Right lobe of liver (tissue), 6 donors: ENCODE measurements at regions not wholly inside any gene's neighbourhood (a gene's known extent, or its start where the extent isn't known, plus 50 kb on each side); places are given as distances from the start of the nearest gene placed in this dataset.
"Not testable (repeated sequence)": the region's sequence is repeated elsewhere in the genome, so short reads cannot be mapped to it uniquely, and the experiment has no call there.

Experiments
- ATAC-seq, 4 donors: fragments of 200-7000 bp; cut with Tn5 transposase; one replicate each; pipeline ENCODE4 v1.9.1; 2020; ENCODE audit warnings: mild to moderate bottlenecking in 4 of 4, moderate library complexity in 4 of 4
- DNase-seq, 3 donors: peaks; one replicate each; pipeline ENCODE4 v3.0.0-alpha.2; 2020
- H3K27ac ChIP-seq, 3 donors: fragments of 200-600 bp; one replicate each; pipeline ENCODE4 v1.8.0; 2022
- H3K27me3 ChIP-seq, 2 donors: fragments of 200-600 bp; one replicate each; pipeline ENCODE4 v1.8.0; 2022
- H3K36me3 ChIP-seq, 4 donors: fragments of 200-600 bp; sonication (generic) in 1 of 4; one replicate each; pipeline versions ENCODE4 v1.5.1 to v1.8.0; 2017 to 2022; ENCODE audit warnings: control low read depth in 1 of 4
- H3K4me1 ChIP-seq, 4 donors: fragments of 200-600 bp; sonication (generic) in 1 of 4; one replicate each; pipeline versions ENCODE4 v1.5.1 to v1.8.0; 2017 to 2022; ENCODE audit warnings: control low read depth in 1 of 4
- H3K4me3 ChIP-seq, 3 donors: fragments of 200-600 bp; one replicate each; pipeline ENCODE4 v1.8.0; 2022
- H3K9me3 ChIP-seq, 4 donors: fragments of 200-600 bp; sonication (generic) in 1 of 4; one replicate each; pipeline versions ENCODE4 v1.5.1 to v1.8.0; 2017 to 2022; ENCODE audit warnings: control low read depth in 1 of 4
- POLR2A ChIP-seq: fragments of 450-650 bp; IDR thresholded peaks from one replicate; pipeline ENCODE4 v1.6.1; 2017; ENCODE audit warnings: antibody characterized with exemption, mild to moderate bottlenecking
- whole genome bisulfite sequencing: methylation state at CpG from one replicate; pipeline ENCODE4 v1.1.6; 2018; ENCODE audit warnings: low coverage, low lambda C conversion rate; ENCODE audit not compliant: insufficient coverage; ENCODE audit errors: missing lambda C conversion rate; 5-methylcytosine and 5-hydroxymethylcytosine counted together
- intact Hi-C, 2 donors: fragments of 100-400 bp; cut with DNase I; formaldehyde crosslinking; loops; one replicate each; pipeline versions ENCODE4 v1.11.2 to v1.14.1; 2022
- TF ChIP-seq, protein P1 (sequence below), 4 donors: fragments of 200-600 bp in 3 of 4; fragments of 450-650 bp in 1 of 4; IDR thresholded peaks; one replicate each; pipeline versions ENCODE4 v1.5.1 to v1.8.0; 2016 to 2022; ENCODE audit warnings: antibody characterized with exemption in 4 of 4, mild to moderate bottlenecking in 2 of 4
- donor health status: DM: no; HTN: yes; CAD: no.
- donor health status: DM: no; HTN: no; CAD: no.
- donor health status: DM: no; HTN: no; CAD: no.
- donor health status: DM: no; HTN: yes; CAD: no.
- donor health status: DM: no; HTN: yes; CAD: no.

DNA sequence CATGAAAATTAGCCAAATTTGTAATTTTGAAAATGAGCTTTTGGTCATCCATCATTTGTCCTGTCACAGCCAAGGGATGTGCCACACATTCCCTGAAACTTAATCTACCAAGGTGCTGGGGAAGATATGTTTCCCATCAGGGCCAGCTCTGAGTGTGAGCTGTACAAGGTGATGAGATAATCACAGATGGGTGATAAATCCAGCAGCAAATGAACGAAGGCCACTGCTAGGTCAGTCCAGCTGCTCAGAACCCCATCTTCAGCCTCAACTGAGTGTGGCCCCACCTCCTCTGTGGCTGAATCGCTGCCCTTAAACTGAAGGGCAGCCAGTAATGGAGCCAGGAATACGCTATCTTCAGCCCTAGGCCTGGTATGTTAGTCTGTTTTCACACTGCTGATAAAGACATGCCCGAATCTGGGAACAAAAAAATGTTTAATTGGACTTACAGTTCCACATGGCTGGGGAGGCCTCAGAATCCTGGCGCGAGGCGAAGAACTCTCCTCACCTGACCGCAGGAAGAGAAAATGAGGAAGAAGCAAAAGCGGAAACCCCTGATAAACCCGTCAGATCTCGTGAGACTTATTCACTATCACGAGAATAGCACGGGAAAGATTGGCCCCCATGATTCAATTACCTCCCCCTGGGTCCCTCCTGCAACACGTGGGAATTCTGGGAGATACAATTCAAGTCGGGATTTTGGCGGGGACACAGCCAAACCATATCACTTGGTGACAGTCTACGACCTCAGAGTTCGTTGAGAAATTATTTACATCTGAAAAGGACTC is 553.0 kb downstream of the NTRK3 start:
- 40% methylated on average over 16 of the region's 18 CpGs for WGBS
- no peaks in the 10 kb centered on the region for H3K9me3 ChIP-seq
- no peaks in the 10 kb centered on the region for H3K27me3 ChIP-seq
- H3K4me1 ChIP-seq, result no peaks in the 10 kb centered on the region
- DNase-seq, result no peak
- no peaks in the 10 kb centered on the region for H3K36me3 ChIP-seq
- no peak for ATAC-seq
- intact Hi-C loops, result no loop called here
- H3K4me3 ChIP-seq, result no peak overlapping the region
- TF ChIP-seq, protein P1, sequence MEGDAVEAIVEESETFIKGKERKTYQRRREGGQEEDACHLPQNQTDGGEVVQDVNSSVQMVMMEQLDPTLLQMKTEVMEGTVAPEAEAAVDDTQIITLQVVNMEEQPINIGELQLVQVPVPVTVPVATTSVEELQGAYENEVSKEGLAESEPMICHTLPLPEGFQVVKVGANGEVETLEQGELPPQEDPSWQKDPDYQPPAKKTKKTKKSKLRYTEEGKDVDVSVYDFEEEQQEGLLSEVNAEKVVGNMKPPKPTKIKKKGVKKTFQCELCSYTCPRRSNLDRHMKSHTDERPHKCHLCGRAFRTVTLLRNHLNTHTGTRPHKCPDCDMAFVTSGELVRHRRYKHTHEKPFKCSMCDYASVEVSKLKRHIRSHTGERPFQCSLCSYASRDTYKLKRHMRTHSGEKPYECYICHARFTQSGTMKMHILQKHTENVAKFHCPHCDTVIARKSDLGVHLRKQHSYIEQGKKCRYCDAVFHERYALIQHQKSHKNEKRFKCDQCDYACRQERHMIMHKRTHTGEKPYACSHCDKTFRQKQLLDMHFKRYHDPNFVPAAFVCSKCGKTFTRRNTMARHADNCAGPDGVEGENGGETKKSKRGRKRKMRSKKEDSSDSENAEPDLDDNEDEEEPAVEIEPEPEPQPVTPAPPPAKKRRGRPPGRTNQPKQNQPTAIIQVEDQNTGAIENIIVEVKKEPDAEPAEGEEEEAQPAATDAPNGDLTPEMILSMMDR (IDR thresholded peaks at IDR 0.05), result no peak
- no peak overlapping the region for H3K27ac ChIP-seq

DNA sequence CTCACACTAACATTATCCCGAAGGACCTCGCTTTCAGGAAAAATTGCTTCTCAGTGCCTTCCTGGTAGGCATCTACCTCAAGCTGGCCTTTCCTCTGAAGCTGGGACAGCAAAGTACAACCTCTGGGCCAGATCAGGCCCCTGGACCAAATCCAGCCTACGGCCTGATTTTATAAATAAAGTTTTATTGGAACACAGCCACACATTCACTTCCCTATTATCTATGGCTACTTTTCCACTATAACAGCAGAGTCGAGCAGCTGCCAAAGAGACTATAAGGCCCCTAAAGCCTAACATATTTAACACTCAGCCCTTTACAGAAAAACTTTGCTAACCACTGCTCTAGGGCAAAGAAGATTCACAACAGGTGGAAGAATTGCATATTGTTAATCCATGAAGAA is 554.3 kb downstream of the NTRK3 start:
- H3K4me3 ChIP-seq, result no peak overlapping the region
- H3K9me3 ChIP-seq, result no peaks in the 10 kb centered on the region
- ATAC-seq, result no peak
- H3K4me1 ChIP-seq, result no peaks in the 10 kb centered on the region
- intact Hi-C loops, result no loop called here
- no peaks in the 10 kb centered on the region for H3K27me3 ChIP-seq
- no peak for TF ChIP-seq POLR2A
- TF ChIP-seq, protein P1 (IDR thresholded peaks at IDR 0.05), result no peak
- H3K36me3 ChIP-seq, result no peaks in the 10 kb centered on the region
- 69% methylated on average over 4 of the region's 4 CpGs for WGBS
- H3K27ac ChIP-seq, result no peak overlapping the region
- no peak for DNase-seq

DNA sequence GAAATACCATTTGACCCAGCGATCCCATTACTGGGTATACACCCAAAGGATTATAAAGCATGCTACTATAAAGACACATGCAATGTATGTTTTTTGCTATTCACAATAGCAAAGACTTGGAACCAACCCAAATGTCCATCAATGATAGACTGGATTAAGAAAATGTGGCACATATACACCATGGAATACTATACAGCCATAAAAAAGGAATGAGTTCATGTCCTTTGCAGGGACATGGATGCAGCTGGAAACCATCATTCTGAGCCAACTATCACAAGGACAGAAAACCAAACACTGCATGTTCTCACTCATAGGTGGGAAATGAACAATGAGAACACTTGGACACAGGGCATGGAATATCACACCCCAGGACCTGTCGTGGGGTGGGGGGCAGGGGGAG is 558.1 kb downstream of the NTRK3 start:
- H3K36me3 ChIP-seq, H3K9me3 ChIP-seq, intact Hi-C loops, H3K4me3 ChIP-seq, ATAC-seq, H3K27ac ChIP-seq, DNase-seq, H3K4me1 ChIP-seq, H3K27me3 ChIP-seq: not testable (repeated sequence)
- WGBS, result 53% methylated on average over 2 of the region's 2 CpGs

GRCh38 chr15:87689716-87690115 is 566.8 kb downstream of the NTRK3 start:
- no peak for DNase-seq
- H3K9me3 ChIP-seq, result no peaks in the 10 kb centered on the region
- no peak for ATAC-seq
- H3K4me3 ChIP-seq, result no peak overlapping the region
- intact Hi-C loops, result no loop called here
- H3K36me3 ChIP-seq, result no peaks in the 10 kb centered on the region
- H3K27ac ChIP-seq, result no peak overlapping the region
- TF ChIP-seq POLR2A, result no peak
- TF ChIP-seq, protein P1 (IDR thresholded peaks at IDR 0.05), result no peak
- H3K4me1 ChIP-seq, result no peaks in the 10 kb centered on the region
- 39% methylated on average over 1 of the region's 1 CpG for WGBS
- H3K27me3 ChIP-seq, result no peaks in the 10 kb centered on the region

GRCh38 chr15:87687523-87687870 is 569.0 kb downstream of the NTRK3 start:
- WGBS, result 50% methylated on average over 7 of the region's 7 CpGs
- DNase-seq, result no peak
- Histone ChIP-seq H3K4me1 (no peaks in the 10 kb centered on the region), H3K27ac (no peak overlapping the region), H3K9me3 (no peaks in the 10 kb centered on the region), H3K4me3 (no peak overlapping the region), H3K36me3 (no peaks in the 10 kb centered on the region), H3K27me3 (no peaks in the 10 kb centered on the region)
- no peak for TF ChIP-seq POLR2A
- TF ChIP-seq, protein P1 (IDR thresholded peaks at IDR 0.05), result no peak
- intact Hi-C loops, result no loop called here
- ATAC-seq, result no peak
